ENCODE measurements at regions not wholly inside any gene's neighbourhood (a gene's known extent, or its start where the extent isn't known, plus 50 kb on each side); places are given as distances from the start of the nearest gene placed in this dataset.

- TF ChIP-seq CHD1 (IDR thresholded peaks at IDR 0.05; ENCODE audit: low read depth, low read length): no peak
- TF ChIP-seq SAP30 (IDR thresholded peaks at IDR 0.05; ENCODE audit: insufficient read depth, insufficient replicate concordance, low read length): no peak
- TF ChIP-seq PHF8 (conservative IDR thresholded peaks at IDR 0.05; ENCODE audit: low read depth, low read length): no peak
- no peak for TF ChIP-seq CEBPB (IDR thresholded peaks at IDR 0.05; ENCODE audit: low read depth, low read length)
- no peak for TF ChIP-seq SP4 (IDR thresholded peaks at IDR 0.05; ENCODE audit: low read length)
- TF ChIP-seq CBX5 (IDR thresholded peaks at IDR 0.05; ENCODE audit: low read depth, low read length): no peak
- TF ChIP-seq POLR2AphosphoS5 (IDR thresholded peaks at IDR 0.05; ENCODE audit: low read depth, low read length): no peak
Observed at GRCh38 chrX:63511361-63511760, 160.2 kb upstream of the SPIN4 start (continued).
